ENCODE measurements at regions not wholly inside any gene's neighbourhood (a gene's known extent, or its start where the extent isn't known, plus 50 kb on each side); places are given as distances from the start of the nearest gene placed in this dataset.

- no peaks in the 10 kb centered on the region for H3K9me3 ChIP-seq
- no peak overlapping the region for H3K4me3 ChIP-seq (ENCODE audit: low read depth in 1 of 2, low read length in 1 of 2)
- no peaks in the 10 kb centered on the region for H3K36me3 ChIP-seq
- H3K27me3 ChIP-seq: peaks cover under 1% of the 10 kb centered on the region
- H3K27ac ChIP-seq: no peak overlapping the region
- TF ChIP-seq CTCF (IDR thresholded peaks at IDR 0.05): no peak
- H3K4me1 ChIP-seq (ENCODE audit: control insufficient read depth in 1 of 2, insufficient read depth in 1 of 2, low read depth in 1 of 2, low read length in 1 of 2): no peaks in the 10 kb centered on the region
Observed at GRCh38 chr10:91117505-91117904, 103.0 kb upstream of the PCGF5 start.

GRCh38 chr10:91120348-91120747 is 100.1 kb upstream of the PCGF5 start:
- Histone ChIP-seq H3K9me3 (no peaks in the 10 kb centered on the region), H3K27ac (no peak overlapping the region), H3K36me3 (no peaks in the 10 kb centered on the region), H3K4me1 (ENCODE audit: control insufficient read depth in 1 of 2, insufficient read depth in 1 of 2, low read depth in 1 of 2, low read length in 1 of 2) (no peaks in the 10 kb centered on the region), H3K27me3 (peaks cover 22% of the 10 kb centered on the region), H3K4me3 (ENCODE audit: low read depth in 1 of 2, low read length in 1 of 2) (no peak overlapping the region)
- TF ChIP-seq CTCF (IDR thresholded peaks at IDR 0.05): no peak

- Histone ChIP-seq H3K27ac (no peak overlapping the region), H3K9me3 (no peaks in the 10 kb centered on the region), H3K4me3 (ENCODE audit: low read depth in 1 of 2, low read length in 1 of 2) (no peak overlapping the region), H3K27me3 (peaks cover 22% of the 10 kb centered on the region), H3K4me1 (ENCODE audit: control insufficient read depth in 1 of 2, insufficient read depth in 1 of 2, low read depth in 1 of 2, low read length in 1 of 2) (peaks cover 3 to 6% of the 10 kb centered on the region in 2 experiments), H3K36me3 (no peaks in the 10 kb centered on the region)
- no peak for TF ChIP-seq CTCF (IDR thresholded peaks at IDR 0.05)
Observed at GRCh38 chr10:91123261-91123660, 97.2 kb upstream of the PCGF5 start.

GRCh38 chr10:91124016-91124415 is 96.4 kb upstream of the PCGF5 start:
- no peak overlapping the region for H3K4me3 ChIP-seq (ENCODE audit: low read depth in 1 of 2, low read length in 1 of 2)
- TF ChIP-seq CTCF (IDR thresholded peaks at IDR 0.05): no peak
- H3K4me1 ChIP-seq (ENCODE audit: control insufficient read depth in 1 of 2, insufficient read depth in 1 of 2, low read depth in 1 of 2, low read length in 1 of 2): peaks cover 3 to 6% of the 10 kb centered on the region in 2 experiments
- H3K9me3 ChIP-seq: no peaks in the 10 kb centered on the region
- peaks cover 22% of the 10 kb centered on the region for H3K27me3 ChIP-seq
- H3K36me3 ChIP-seq: no peaks in the 10 kb centered on the region
- H3K27ac ChIP-seq: no peak overlapping the region

- Histone ChIP-seq H3K36me3 (no peaks in the 10 kb centered on the region), H3K4me1 (ENCODE audit: control insufficient read depth in 1 of 2, insufficient read depth in 1 of 2, low read depth in 1 of 2, low read length in 1 of 2) (peaks cover 3 to 6% of the 10 kb centered on the region in 2 experiments), H3K9me3 (no peaks in the 10 kb centered on the region), H3K27me3 (peaks cover 22% of the 10 kb centered on the region), H3K27ac (no peak overlapping the region), H3K4me3 (ENCODE audit: low read depth in 1 of 2, low read length in 1 of 2) (no peak overlapping the region)
- no peak for TF ChIP-seq CTCF (IDR thresholded peaks at IDR 0.05)
Observed at GRCh38 chr10:91126471-91126870, 94.0 kb upstream of the PCGF5 start.
